ENCODE measurements at regions not wholly inside any gene's neighbourhood (a gene's known extent, or its start where the extent isn't known, plus 50 kb on each side); places are given as distances from the start of the nearest gene placed in this dataset.

DNA sequence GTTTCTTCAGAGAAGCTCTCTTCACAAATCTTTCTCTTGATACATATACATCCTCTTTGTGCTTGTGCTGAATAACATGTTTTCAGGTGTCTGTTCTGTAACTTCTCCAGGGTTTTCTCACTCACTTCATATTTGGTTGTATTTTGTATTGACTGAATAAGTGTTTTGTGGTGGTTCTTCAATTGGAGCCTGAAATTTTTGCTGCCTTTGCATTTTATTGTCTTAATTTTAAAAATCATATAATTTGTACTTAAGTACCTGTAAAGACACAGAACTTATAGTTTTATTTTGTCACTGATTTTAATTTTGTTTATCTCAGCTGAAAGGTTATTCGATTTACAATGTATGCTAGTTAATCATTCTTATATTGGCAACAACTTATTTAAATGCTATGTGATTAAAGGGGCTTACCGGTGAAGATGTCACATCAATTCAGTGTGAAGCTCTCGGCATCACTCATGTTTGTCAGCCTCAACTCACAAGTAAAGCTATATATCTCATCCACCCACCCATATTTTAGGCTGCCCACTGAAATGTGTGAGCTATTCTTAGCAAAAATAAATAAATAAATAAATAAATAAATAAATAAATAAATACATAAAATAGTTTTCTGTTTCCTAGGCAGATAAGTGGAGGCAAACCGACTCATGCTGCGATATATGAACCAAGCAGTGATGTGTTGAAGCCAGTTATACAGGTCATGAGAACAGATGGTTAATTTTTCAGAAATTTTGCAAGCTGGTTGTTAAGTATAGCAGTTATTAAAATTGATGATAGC, 76.4 kb upstream of the FSTL5 start:
- TF ChIP-seq EZH2 (IDR thresholded peaks at IDR 0.05) (no peak), POLR2AphosphoS5 (IDR thresholded peaks at IDR 0.05; ENCODE audit: borderline replicate concordance, low read depth, low read length) (no peak)

All from SK-N-MC (cell line).